ENCODE measurements at regions not wholly inside any gene's neighbourhood (a gene's known extent, or its start where the extent isn't known, plus 50 kb on each side); places are given as distances from the start of the nearest gene placed in this dataset.

DNA sequence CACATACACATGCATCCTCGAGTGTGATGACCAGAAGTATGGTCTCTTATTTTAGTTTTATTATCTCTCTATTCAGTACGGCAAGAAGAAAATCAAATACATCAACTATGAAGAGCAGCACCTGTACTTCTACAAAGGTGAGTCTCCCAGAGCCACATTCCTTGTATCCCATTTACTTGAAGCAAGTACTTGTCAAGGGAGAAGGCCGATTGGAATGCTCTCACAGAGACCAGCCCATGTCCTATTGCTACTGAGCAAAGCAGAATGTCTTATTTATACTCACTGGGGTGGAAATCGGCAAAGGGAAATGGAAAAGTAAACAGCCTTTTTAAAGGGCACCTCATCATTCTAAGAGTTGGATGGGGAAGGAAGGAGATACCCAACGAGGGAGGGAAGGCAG, 72.6 kb upstream of the OR5AK2 start:
- TF ChIP-seq, protein P1, sequence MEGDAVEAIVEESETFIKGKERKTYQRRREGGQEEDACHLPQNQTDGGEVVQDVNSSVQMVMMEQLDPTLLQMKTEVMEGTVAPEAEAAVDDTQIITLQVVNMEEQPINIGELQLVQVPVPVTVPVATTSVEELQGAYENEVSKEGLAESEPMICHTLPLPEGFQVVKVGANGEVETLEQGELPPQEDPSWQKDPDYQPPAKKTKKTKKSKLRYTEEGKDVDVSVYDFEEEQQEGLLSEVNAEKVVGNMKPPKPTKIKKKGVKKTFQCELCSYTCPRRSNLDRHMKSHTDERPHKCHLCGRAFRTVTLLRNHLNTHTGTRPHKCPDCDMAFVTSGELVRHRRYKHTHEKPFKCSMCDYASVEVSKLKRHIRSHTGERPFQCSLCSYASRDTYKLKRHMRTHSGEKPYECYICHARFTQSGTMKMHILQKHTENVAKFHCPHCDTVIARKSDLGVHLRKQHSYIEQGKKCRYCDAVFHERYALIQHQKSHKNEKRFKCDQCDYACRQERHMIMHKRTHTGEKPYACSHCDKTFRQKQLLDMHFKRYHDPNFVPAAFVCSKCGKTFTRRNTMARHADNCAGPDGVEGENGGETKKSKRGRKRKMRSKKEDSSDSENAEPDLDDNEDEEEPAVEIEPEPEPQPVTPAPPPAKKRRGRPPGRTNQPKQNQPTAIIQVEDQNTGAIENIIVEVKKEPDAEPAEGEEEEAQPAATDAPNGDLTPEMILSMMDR (conservative IDR thresholded peaks at IDR 0.05): no peak
- no peak for TF ChIP-seq EZH2 (IDR thresholded peaks at IDR 0.05; ENCODE audit: low read depth)
